Colonic mucosa (tissue), 4 donors: ENCODE measurements at regions not wholly inside any gene's neighbourhood (a gene's known extent, or its start where the extent isn't known, plus 50 kb on each side); places are given as distances from the start of the nearest gene placed in this dataset.

Experiments
- DNase-seq: peaks from one replicate; pipeline ENCODE4 v3.0.0-alpha.2; 2020
- H3K27ac ChIP-seq: fragments of 200-600 bp; one replicate; pipeline ENCODE4 v1.8.0; 2021
- H3K27me3 ChIP-seq: fragments of 200-600 bp; one replicate; pipeline ENCODE4 v1.8.0; 2021
- H3K36me3 ChIP-seq: fragments of 200-600 bp; one replicate; pipeline ENCODE4 v1.8.0; 2021
- H3K4me1 ChIP-seq: fragments of 200-600 bp; one replicate; pipeline ENCODE4 v1.8.0; 2021; ENCODE audit warnings: mild to moderate bottlenecking
- H3K4me3 ChIP-seq: fragments of 200-600 bp; one replicate; pipeline ENCODE4 v1.8.0; 2021
- H3K9ac ChIP-seq, 2 donors: one replicate each; pipeline ENCODE4 v1.7.0; 2013; ENCODE audit warnings: control low read depth in 2 of 2, low read depth in 2 of 2, low read length in 2 of 2
- H3K9me3 ChIP-seq: fragments of 200-600 bp; one replicate; pipeline ENCODE4 v1.8.0; 2021
- CTCF ChIP-seq: fragments of 200-600 bp; IDR thresholded peaks from one replicate; pipeline ENCODE4 v1.8.0; 2022; ENCODE audit warnings: antibody characterized with exemption, mild to moderate bottlenecking
- intact Hi-C: fragments of 100-400 bp; cut with DNase I; formaldehyde crosslinking; loops from one replicate; pipeline ENCODE4 v1.14.1; 2022
- donor health status: healthy.
- donor health status: DM: no; HTN: no; CAD: no.
- donor health status: DM: no; HTN: no; CAD: no.

- no peaks in the 10 kb centered on the region for H3K9me3 ChIP-seq
- no peak overlapping the region for H3K4me3 ChIP-seq
- no peaks in the 10 kb centered on the region for H3K27me3 ChIP-seq
- intact Hi-C loops = no loop called here
- TF ChIP-seq CTCF = no peak
- no peak overlapping the region for H3K27ac ChIP-seq
- no peak for DNase-seq
- H3K4me1 ChIP-seq = no peaks in the 10 kb centered on the region
- H3K9ac ChIP-seq = no peak overlapping the region
- H3K36me3 ChIP-seq = no peaks in the 10 kb centered on the region
These were observed 528.2 kb downstream of the ZIC1 start for GRCh38 chr3:147937341-147937740.

- intact Hi-C loops = no loop called here
- no peak overlapping the region for H3K4me3 ChIP-seq
- no peaks in the 10 kb centered on the region for H3K9me3 ChIP-seq
- H3K36me3 ChIP-seq = no peaks in the 10 kb centered on the region
- TF ChIP-seq CTCF = no peak
- no peak for DNase-seq
- H3K27ac ChIP-seq = no peak overlapping the region
- H3K9ac ChIP-seq = no peak overlapping the region
- H3K27me3 ChIP-seq = no peaks in the 10 kb centered on the region
- no peaks in the 10 kb centered on the region for H3K4me1 ChIP-seq
These were observed 528.7 kb downstream of the ZIC1 start for GRCh38 chr3:147937891-147938290.

GRCh38 chr3:147939425-147939824 lies 530.3 kb downstream of the ZIC1 start:
- Histone ChIP-seq H3K4me3 (no peak overlapping the region), H3K9ac (no peak overlapping the region), H3K9me3 (no peaks in the 10 kb centered on the region), H3K4me1 (no peaks in the 10 kb centered on the region), H3K36me3 (no peaks in the 10 kb centered on the region), H3K27me3 (no peaks in the 10 kb centered on the region), H3K27ac (no peak overlapping the region)
- no peak for DNase-seq
- TF ChIP-seq CTCF = no peak
- intact Hi-C loops = no loop called here

- no peaks in the 10 kb centered on the region for H3K27me3 ChIP-seq
- no peak for TF ChIP-seq CTCF
- H3K36me3 ChIP-seq = no peaks in the 10 kb centered on the region
- no peak for DNase-seq
- H3K4me3 ChIP-seq = no peak overlapping the region
- no peak overlapping the region for H3K27ac ChIP-seq
- no peaks in the 10 kb centered on the region for H3K4me1 ChIP-seq
- H3K9me3 ChIP-seq = no peaks in the 10 kb centered on the region
- no peak overlapping the region for H3K9ac ChIP-seq
- intact Hi-C loops = no loop called here
These were observed 530.7 kb downstream of the ZIC1 start for GRCh38 chr3:147939839-147940238.

- H3K4me3 ChIP-seq = no peak overlapping the region
- H3K9ac ChIP-seq = no peak overlapping the region
- H3K9me3 ChIP-seq = no peaks in the 10 kb centered on the region
- H3K27ac ChIP-seq = no peak overlapping the region
- no peak for TF ChIP-seq CTCF
- H3K36me3 ChIP-seq = no peaks in the 10 kb centered on the region
- intact Hi-C loops = no loop called here
- no peaks in the 10 kb centered on the region for H3K4me1 ChIP-seq
- no peaks in the 10 kb centered on the region for H3K27me3 ChIP-seq
- no peak for DNase-seq
These were observed 531.4 kb downstream of the ZIC1 start for GRCh38 chr3:147940405-147941193.
